Endothelial cell of umbilical vein (primary cell): ENCODE measurements at regions not wholly inside any gene's neighbourhood (a gene's known extent, or its start where the extent isn't known, plus 50 kb on each side); places are given as distances from the start of the nearest gene placed in this dataset.

Source experiments
- CTCF ChIP-seq, 2 donors: IDR thresholded peaks; 1 replicate in 1 of 2; 2 replicates in 1 of 2; pipeline ENCODE4 v1.5.1; 2011; ENCODE audit warnings: low read length in 2 of 2, mild to moderate bottlenecking in 2 of 2, moderate library complexity in 2 of 2, control low read depth in 1 of 2, inconsistent platforms in 1 of 2, low read depth in 1 of 2; ENCODE audit not compliant: insufficient read depth in 1 of 2; ENCODE audit errors: extremely low read depth in 1 of 2
- FOS ChIP-seq: IDR thresholded peaks from 2 replicates; pipeline ENCODE4 v1.6.1; 2011; ENCODE audit warnings: mild to moderate bottlenecking, low read length, moderate library complexity, borderline replicate concordance; ENCODE audit not compliant: insufficient read depth
- MAX ChIP-seq: IDR thresholded peaks from 2 replicates; pipeline ENCODE4 v1.6.1; 2011; ENCODE audit not compliant: insufficient read depth, insufficient read length

GRCh38 chr1:229714964-229715603 is 89.0 kb downstream of the URB2 start:
- no peak for TF ChIP-seq FOS
- peak; percentile 30 to 33 for TF ChIP-seq CTCF (IDR thresholded peaks at IDR 0.05; ENCODE audit: extremely low read depth in 1 of 2, insufficient read depth in 1 of 2, low read depth in 1 of 2, low read length in 2 of 2)
- TF ChIP-seq MAX: no peak
